ENCODE measurements at regions not wholly inside any gene's neighbourhood (a gene's known extent, or its start where the extent isn't known, plus 50 kb on each side); places are given as distances from the start of the nearest gene placed in this dataset.
"Not testable (repeated sequence)": the region's sequence is repeated elsewhere in the genome, so short reads cannot be mapped to it uniquely, and the experiment has no call there.

DNA sequence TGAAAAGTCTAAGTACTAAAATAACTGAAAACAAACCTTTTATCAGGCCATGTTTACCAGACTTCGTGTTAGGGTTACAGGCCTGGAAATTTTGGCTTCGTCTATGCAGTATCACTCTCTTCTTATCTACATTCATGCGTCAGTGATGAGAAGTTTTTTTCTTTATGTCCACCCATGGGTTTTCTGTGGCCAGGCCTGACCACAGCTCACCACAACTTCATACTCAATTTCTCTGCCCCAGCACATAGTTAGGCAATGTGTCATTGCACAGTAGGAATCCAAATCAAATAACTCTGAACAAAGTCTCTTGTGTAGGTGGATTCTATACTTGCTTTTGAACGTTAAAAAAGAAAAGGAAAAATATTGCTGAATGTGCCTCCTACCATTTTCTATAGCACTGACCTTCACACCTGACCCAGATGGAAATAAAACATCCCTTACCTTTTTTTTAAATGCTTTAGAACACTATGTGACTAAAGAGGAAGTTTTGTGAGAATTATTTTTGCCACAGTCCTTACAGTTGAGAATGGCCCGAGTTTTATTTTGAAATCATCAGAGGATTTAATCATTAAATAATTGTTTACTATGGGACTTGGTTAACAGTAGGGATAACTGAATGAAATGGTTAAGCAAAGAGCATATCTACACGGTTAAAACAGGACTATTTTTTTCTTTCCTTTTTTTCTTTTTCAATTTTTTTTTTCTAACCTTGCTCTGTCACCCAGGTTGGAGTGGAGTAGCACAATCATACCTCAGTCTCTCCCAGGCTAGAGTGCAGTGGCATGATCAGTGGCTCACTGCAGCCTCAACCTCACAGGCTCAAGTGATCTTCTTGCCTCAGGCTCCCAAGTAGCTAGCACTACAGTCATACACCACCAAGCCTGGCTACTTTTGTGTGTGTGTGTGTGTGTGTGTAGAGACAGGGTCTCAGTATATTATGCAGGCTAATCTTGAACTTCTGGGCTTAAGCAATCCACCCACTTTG, 1247.0 kb upstream of the ACO1 start:
- DNase-seq (ENCODE audit: low read depth in 4 of 4, low spot score in 3 of 4) = no peak

DNA sequence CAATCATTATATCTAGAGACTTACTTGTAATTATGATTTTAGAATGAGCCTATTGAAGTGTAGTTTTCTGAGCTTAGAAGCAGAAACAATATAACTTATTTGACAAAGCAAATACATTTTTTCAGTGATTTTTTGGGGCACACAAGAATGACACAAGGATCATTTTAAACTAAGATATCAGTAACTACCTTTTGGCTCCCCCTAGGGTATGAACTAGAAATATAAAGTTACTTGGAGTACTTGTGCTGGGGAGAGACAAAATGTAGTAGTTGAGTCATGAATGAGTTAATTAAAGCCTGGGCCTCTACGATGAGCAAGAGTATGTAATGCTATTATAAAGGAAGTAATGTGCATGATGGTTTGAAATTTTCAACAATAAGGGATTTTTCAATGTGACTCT, 1244.1 kb upstream of the ACO1 start:
- no peak for DNase-seq (ENCODE audit: low read depth in 4 of 4, low spot score in 3 of 4)

DNA sequence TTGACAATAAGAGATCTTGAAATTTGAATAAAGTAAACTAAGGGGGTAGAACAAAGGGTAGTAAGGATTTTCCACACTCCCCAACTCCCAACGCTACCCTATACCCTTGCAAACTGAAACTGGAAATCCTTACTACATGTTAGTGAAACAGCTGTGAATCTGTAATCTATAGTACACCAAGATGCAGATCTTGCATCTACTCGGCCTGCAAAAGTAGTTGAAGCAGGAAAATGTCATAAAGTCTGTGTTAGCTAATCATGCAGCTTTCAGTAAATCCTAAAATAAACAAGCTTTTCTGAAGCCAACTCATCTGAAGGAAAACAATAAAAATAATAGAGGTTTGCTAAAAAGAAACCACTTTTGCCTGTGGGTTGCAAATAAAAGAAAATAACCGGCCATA, 1242.0 kb upstream of the ACO1 start:
- DNase-seq (ENCODE audit: low read depth in 4 of 4, low spot score in 3 of 4) = no peak

DNA sequence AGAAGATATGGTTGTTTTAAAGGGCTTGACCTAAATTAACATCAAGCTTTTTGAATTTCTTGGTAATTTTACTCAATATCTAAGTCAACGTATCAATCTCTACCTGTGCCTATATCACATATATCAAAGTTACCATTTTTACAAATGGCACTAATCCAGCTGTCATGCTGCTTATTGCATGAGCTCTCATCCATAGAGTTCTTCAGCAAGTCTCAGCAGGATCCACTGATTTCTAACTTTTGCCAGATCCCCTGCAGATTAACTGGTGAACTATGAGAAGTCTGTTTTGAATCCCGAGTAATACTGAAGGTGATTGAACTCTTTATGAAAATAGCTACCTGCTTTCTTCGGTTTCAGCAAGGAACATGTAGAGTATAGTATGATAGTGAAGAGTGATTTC, 1239.8 kb upstream of the ACO1 start:
- no peak for DNase-seq (ENCODE audit: low read depth in 4 of 4, low spot score in 3 of 4)

DNA sequence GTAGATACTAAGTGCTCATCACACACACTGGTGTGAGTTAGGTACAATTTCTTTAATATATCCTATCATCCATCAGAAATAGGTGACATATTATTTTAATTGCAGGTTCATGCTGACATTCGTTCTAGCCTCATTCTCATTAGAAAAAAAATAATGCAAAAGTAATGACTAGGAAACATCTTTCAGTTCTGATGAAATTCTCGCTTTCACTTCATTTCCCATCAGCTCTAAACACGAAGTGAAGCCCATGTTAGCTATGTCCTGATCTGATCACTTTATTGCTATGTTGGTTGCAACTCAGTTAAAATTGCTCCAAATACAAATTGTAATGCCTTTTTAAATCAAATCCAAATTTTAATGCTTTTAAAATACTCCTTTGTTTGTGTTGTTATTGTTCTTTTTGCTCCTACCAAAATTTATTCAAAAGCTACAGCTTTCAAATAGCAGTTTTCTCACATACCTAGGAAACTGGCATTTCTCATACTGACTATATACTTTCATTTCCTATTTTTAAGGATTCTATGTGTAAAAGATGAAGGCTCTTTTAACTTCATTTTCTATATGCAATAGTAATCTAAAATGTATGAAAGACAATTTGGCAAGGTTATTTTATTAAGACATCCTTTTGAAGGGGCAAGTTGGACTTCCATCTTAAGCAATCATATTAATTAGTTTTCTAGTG, 1237.8 kb upstream of the ACO1 start:
- DNase-seq (ENCODE audit: low read depth in 4 of 4, low spot score in 3 of 4) = no peak

DNA sequence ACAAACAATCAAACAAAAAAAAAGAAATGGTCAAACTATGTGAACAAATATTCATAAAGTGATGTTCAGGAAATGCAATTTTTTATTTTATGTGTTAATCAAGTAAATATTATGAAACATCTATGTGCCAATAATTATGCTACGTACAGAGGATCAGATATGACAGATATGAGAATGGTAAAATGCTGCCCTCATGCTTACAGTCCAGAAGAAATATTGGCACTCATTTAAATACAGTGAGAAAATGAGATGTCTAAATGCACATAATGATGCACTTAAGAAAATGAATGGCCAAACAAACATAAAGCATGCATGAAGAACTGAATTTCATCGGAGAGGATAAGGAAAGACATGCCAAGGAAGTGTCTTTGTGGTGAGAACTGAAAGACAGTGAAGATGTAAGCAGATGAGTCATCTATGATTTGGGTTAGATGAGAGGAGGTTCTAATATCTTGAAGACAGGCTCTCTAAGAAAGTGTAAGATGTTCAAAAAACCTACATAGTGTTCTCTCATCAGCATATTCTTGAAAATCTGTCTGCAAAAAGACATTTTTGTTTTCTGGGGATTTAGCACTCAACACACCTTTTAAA, 1231.1 kb upstream of the ACO1 start:
- DNase-seq (ENCODE audit: low read depth in 4 of 4, low spot score in 3 of 4) = no peak

DNA sequence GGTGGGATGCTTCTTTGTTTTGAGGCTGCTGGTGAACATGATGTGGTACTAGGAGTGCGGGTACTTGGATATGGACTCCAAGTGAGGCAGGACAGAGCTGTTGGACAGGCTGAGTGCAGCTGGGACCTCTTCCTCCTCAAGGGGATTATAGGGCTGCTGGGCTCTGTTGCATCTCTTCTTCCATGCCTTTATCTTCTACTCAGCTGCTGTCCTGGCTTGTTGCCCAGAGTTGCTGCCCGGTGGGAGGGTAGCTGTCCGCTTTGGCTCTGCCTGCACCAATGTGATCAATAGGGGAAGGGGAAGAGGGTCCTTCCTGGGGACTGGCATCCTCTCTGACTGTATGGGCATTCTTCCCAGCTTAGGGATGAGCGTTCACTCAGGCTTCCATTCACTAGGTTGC, 1217.9 kb upstream of the ACO1 start:
- DNase-seq (ENCODE audit: low read depth in 4 of 4, low spot score in 3 of 4) = no peak

DNA sequence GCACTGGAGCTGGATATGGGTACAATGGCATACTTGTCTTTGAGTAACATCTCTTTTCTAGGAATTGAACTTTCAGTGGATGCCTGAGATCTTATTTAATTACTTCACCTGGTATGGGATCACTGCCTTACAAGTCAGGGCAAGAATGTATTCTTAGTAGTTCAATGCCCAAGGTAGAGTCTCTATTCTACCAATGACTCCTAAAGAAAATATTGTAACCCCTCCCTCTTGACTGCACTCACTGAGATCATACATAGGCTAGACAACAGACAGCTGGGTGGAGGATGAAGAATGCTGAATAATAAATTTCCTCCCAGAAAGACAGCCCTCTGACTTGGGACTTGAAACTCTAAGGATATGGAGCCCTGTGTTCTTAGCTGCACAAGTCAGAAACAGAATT, 1216.3 kb upstream of the ACO1 start:
- DNase-seq (ENCODE audit: low read depth in 4 of 4, low spot score in 3 of 4) = no peak

DNA sequence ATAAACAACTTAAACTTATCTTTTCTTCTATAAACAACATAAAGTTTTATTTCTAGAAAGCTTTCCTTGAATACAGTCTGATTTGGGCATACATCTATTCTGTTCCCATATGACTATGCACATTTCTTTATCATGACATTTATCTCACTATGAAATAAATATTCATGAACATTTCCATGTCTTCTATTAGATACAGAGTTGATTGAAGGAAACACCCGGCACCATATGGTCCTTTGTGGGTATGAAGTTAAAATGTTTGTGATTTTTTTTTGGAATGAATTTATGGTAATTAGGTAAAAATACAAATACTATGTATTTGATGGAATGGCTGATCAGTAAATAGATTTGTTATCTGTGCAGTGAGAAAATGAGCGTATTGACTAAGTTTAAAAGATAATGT, 1209.8 kb upstream of the ACO1 start:
- no peak for DNase-seq (ENCODE audit: low read depth in 4 of 4, low spot score in 3 of 4)

DNA sequence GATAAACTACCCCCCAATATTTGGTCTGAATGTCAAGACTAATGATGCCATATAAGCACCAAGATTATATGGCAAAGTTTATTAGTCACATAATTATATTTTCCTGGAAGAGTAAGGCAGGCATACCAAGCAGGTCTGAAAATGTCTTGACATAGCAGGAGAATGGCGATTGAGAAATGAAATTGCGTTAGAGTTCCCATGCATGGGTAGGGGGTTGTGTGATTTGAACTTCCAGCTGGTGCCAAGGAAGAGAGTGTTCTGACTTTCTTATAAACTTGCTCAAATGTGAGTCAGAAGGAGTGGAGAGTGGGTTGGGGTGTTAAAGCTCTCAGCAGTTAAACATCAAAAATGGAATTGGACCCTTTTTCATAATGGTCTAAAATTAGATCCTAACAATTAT, 1200.6 kb upstream of the ACO1 start:
- no peak for DNase-seq (ENCODE audit: low read depth in 4 of 4, low spot score in 3 of 4)

DNA sequence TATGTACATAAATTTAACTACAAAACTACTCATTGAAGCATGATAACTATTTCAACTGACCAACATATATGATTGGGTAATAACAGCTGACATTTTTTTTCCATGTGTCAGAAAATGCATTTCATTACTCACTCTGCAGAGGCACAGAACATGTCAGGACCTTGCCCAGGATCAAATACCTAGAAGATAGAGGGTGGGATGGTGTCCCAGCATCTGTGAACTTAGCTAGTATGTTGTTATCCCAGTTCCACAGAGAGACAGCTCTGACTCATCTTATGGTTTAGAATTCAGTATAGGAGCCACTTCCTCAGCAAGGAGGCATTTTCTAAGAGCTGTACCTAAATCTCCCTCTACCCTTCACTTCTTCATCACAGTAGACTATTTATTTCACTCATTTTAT, 1198.6 kb upstream of the ACO1 start:
- DNase-seq (ENCODE audit: low read depth in 4 of 4, low spot score in 3 of 4) = no peak

DNA sequence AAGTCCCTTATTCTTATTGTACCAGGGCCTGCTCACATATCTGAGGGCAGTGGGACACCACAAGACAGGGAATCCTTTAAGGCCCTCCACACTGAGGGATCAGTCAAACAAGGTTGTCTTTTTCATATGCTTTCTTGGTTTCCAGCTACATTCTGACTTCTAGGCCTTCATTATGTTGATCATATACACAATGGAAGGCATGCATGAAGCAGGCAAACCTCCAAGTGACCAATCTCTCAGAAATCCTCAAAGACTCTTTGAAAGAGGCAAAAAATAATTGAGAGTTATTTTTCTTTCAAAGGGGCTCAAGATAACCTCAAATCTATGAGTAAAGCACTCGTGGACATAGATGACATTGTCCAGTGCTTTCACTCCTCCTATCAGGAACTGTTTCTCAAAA, 1195.9 kb upstream of the ACO1 start:
- no peak for DNase-seq (ENCODE audit: low read depth in 4 of 4, low spot score in 3 of 4)

DNA sequence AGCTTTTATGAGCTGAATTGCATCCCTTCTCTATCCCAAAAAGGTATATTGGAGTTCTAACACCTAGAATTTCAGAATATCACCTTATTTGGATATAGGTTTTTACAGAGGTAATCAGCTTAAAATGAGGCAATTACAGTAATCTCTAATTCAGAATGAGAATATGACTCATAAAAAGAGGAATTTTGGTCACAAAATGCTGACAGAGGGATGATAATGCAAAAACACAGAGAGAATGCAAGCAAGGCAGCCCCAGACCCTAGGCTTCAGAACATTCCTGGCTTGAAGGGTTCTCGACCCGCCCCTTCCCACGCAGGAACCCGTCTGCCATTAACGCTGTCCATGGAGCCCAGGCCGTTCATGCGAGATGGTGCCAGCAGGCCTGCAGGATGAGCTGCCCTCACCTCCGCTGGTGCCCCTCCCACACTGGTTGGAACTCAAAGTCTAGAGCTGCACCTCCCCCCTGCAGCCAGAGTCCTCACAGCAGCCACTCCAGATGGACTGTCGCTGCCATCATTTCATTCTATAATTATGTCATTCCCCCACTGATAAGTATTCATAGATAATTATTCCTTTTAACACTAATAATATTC, 1173.4 kb upstream of the ACO1 start:
- no peak for DNase-seq (ENCODE audit: low read depth in 4 of 4, low spot score in 3 of 4)

DNA sequence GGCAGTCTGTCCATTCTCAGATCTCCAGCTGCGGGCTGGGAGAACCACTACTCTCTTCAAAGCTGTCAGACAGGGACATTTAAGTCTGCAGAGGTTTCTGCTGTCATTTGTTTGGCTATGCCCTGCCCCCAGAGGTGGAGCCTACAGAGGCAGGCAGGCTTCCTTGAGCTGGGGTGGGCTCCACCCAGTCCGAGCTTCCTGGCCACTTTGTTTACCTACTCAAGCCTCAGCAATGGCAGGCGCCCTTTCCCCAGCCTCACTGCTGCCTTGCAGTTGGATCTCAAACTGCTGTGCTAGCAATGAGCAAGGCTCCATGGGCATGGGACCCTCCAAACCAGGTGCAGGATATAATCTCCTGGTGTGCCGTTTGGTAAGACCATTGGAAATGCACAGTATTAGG, 1154.5 kb upstream of the ACO1 start:
- DNase-seq (ENCODE audit: low read depth in 4 of 4, low spot score in 3 of 4) = not testable (repeated sequence)

DNA sequence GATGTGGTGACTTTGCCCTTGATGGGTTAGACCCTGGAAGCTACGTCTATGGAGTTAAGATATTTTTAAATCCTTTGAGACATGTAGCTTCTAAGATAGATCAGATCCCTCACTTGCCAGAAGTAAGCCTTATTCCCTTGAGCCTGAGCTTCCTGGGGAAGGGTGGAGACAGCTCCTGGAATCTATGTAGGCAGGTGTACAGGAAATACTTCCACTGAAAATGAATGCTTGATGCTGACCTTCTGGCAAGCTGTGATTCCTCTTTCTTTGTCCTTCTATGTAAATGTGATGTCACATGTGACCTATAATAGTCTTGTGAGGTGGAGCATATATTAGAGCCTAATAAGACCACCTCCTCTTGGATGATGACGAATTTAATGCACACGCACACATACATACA, 1152.0 kb upstream of the ACO1 start:
- DNase-seq (ENCODE audit: low read depth in 4 of 4, low spot score in 3 of 4) = no peak

DNA sequence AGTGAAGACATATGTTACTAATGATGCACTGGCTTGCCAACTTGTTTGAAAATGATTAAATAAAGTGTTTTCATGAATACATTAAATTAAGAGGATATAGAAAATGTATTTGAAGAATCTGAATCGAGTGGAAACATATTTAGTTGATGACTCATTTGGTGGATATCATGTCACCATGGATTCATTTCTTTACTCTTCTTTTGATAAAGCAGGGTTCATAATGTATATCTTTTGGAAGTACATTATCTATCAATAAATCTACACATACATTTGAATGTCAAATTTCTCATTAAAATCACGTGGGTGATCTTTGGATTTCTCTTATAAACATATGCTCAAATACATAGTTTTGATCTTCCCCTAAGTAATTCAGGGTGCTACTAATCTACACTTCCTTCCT, 1148.1 kb upstream of the ACO1 start:
- no peak for DNase-seq (ENCODE audit: low read depth in 4 of 4, low spot score in 3 of 4)

DNA sequence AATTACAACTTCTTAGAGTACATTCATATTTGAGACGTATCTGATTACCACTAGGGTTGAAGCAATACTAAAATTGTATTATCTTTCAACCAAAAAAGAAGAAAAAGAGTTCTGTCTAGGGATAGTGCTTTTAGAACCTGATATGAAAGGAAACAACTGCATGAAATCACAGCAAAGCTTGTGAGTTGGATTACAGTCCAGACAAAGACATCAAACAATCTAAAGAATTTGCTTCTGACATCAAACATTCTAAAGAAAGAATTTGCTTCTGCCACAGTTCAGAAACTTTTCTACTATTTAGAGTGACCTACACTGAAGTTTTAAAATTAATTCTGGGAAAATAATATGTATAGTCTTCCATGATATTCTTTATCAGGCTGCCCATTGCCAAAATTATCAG, 1141.1 kb upstream of the ACO1 start:
- DNase-seq (ENCODE audit: low read depth in 4 of 4, low spot score in 3 of 4) = no peak

DNA sequence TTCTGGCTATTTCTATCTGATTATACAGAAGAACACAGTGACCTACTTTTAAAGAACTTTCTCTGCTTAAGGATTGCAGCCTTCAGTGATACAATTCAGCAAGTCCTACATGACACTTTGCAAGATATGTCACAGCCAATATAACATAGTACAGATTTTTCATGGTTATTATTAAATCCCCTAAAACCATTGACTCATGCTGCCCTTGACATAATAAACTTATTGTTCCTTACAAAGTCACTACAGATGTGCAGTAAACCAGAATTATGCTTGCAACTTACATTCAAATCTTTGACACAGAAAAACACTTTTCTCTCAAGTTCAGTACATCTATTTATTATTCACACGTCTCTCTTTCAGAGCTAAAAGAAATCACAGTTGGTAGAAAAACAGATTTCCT, 1136.3 kb upstream of the ACO1 start:
- no peak for DNase-seq (ENCODE audit: low read depth in 4 of 4, low spot score in 3 of 4)

DNA sequence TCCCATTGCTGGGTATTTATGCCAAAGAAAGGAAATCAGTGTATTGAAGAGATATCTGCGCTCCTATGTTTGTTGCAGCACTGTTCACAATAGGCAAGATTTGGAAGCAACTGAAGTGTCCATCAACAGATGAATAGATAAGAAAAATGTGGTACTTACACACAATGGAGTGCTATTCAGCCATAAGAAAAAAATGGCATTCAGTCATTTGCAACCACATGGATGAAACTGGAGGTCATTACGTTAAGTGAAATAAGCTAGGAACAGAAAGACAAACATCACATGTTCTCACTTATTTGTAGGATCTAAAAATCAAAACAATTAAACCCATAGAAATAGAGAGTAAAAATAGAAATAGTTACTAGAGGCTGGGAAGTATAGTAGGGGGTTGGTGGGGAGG, 1133.1 kb upstream of the ACO1 start:
- DNase-seq (ENCODE audit: low read depth in 4 of 4, low spot score in 3 of 4) = no peak

DNA sequence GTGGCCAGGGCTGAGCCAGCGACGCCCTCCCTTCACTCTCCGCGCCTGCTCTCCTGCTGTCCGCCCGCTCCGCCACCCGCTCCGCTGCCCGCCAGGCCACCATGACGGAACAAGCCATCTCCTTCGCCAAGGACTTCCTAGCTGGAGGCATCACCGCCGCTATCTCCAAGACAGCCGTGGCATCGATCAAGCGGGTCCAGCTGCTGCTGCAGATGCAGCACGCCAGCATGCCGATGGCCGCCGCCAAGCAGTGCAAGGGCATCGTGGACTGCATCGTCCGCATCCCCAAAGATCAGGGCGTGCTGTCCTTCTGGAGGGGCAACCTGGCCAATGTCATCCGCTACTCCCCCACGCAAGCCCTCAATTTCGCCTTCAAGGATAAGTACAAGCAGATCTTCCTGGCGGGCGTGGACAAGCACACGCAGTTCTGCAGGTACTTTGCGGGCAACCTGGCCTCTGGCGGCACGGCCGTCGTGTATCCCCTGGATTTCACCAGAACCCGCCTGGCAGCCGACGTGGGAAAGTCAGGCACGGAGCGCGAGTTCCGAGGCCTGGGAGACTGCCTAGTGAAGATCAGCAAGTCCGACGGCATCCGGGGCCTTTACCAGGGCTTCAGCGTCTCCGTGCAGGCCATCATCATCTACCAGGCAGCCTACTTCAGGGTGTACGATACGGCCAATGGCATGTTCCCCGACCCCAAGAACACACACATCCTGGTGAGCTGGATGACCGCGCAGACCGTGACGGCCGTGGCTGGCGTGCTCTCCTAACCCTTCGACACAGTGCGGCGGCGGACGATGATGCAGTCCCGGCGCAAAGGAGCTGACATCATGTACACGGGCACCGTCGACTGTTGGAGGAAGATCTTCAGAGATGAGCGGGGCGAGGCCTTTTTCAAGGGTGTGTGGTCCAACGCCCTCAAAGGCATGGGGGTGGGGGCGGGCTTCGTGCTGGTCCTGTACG, 1130.4 kb upstream of the ACO1 start:
- DNase-seq (ENCODE audit: low read depth in 4 of 4, low spot score in 3 of 4) = no peak

Measured in left renal pelvis (tissue), 4 donors.